HepG2 (cell line): ENCODE measurements at regions not wholly inside any gene's neighbourhood (a gene's known extent, or its start where the extent isn't known, plus 50 kb on each side); places are given as distances from the start of the nearest gene placed in this dataset.

Source experiments
- ATAC-seq: fragments of 200-7000 bp; cut with Tn5 transposase; 3 replicates; pipeline ENCODE4 v1.9.1; 2020; ENCODE audit warnings: mild to moderate bottlenecking, moderate library complexity
- BruUV-seq: library from RNA; stranded (reverse); fragments of 400-500 nt; replicated peaks from 2 replicates; lab custom pipeline; 2021; lab: Mats Ljungman, UMichigan
- CTCF ChIA-PET: fragments of 300-600 bp; formaldehyde crosslinking; extraction: SDS; loops from one replicate; lab custom pipeline; 2021; ENCODE audit warnings: low total read pairs, inconsistent platforms, low intra/inter-chr PET ratio; lab: Yijun Ruan, JAX
- POLR2A ChIA-PET: fragments of 350-600 bp; sonication (Branson Sonifier 250); formaldehyde crosslinking; loops from one replicate; lab custom pipeline; 2020; ENCODE audit warnings: antibody characterized with exemption, inconsistent platforms; lab: Yijun Ruan, JAX
- DNase-seq: peaks from one replicate; pipeline ENCODE4 v3.0.0-alpha.2; 2015; ENCODE audit warnings: low spot score
- FAIRE-seq: peaks from 3 replicates; lab custom pipeline; 2011; peaks lifted over from hg19 to GRCh38; lab: Jason Lieb, UNC
- H2AFZ ChIP-seq: one replicate; pipeline ENCODE4 v1.6.1; 2011; ENCODE audit warnings: low read length, inconsistent platforms
- H3K27ac ChIP-seq: fragments of 300-600 bp; 3 replicates; pipeline ENCODE4 v1.8.0; 2011; ENCODE audit warnings: mixed run types, mild to moderate bottlenecking, mixed read lengths, low read length, inconsistent platforms; ENCODE audit not compliant: insufficient read depth; ENCODE audit errors: extremely low read length
- H3K27me3 ChIP-seq, 2 experiments: fragments of 200-600 bp in 1 of 2; 2 replicates in 1 of 2; 3 replicates in 1 of 2; pipeline versions ENCODE4 v1.6.0 to v1.8.0; 2011; ENCODE audit warnings: low read length in 2 of 2, mild to moderate bottlenecking in 2 of 2, moderate library complexity in 2 of 2, inconsistent platforms in 1 of 2; ENCODE audit not compliant: insufficient read depth in 2 of 2, control insufficient read depth in 1 of 2
- H3K36me3 ChIP-seq, 2 experiments: fragments of 200-600 bp in 1 of 2; replicated peaks in 1 of 2; 2 replicates in 1 of 2; 3 replicates in 1 of 2; pipeline versions ENCODE4 v1.5.1 to v1.8.0; 2011; ENCODE audit warnings: low read length in 2 of 2, inconsistent platforms in 1 of 2; ENCODE audit not compliant: insufficient read depth in 2 of 2, control insufficient read depth in 1 of 2
- H3K4me1 ChIP-seq: 2 replicates; pipeline ENCODE4 v1.5.1; 2012; ENCODE audit warnings: low read length, inconsistent platforms; ENCODE audit not compliant: insufficient read depth
- H3K4me2 ChIP-seq: 2 replicates; pipeline ENCODE4 v1.6.0; 2011; ENCODE audit warnings: low read depth, low read length, inconsistent platforms
- H3K4me3 ChIP-seq, 3 experiments: fragments of 200-600 bp in 1 of 3; sonication (generic), shearing (Covaris generic) in 1 of 3; replicated peaks in 1 of 3; 2 replicates each; pipeline ENCODE4 v1.5.1; 2011 to 2016; ENCODE audit warnings: low read length in 3 of 3, inconsistent platforms in 2 of 3, low read depth in 2 of 3, mild to moderate bottlenecking in 2 of 3, control low read depth in 1 of 3, mixed read lengths in 1 of 3; ENCODE audit not compliant: insufficient read depth in 1 of 3
- H3K79me2 ChIP-seq: one replicate; pipeline ENCODE4 v1.6.1; 2011; ENCODE audit warnings: low read length, inconsistent platforms; ENCODE audit not compliant: insufficient read depth
- H3K9ac ChIP-seq: 2 replicates; pipeline ENCODE4 v1.6.0; 2011; ENCODE audit warnings: mild to moderate bottlenecking, low read depth, low read length, inconsistent platforms; ENCODE audit not compliant: insufficient read depth
- H3K9me3 ChIP-seq: 2 replicates; pipeline ENCODE4 v1.5.1; 2012; ENCODE audit warnings: mild to moderate bottlenecking, low read length
- H4K20me1 ChIP-seq: 2 replicates; pipeline ENCODE4 v1.6.0; 2011; ENCODE audit warnings: inconsistent platforms, mild to moderate bottlenecking, low read length, moderate library complexity; ENCODE audit not compliant: insufficient read depth
- KLF13 ChIP-seq: sonication (generic); formaldehyde crosslinking; IDR thresholded peaks from 2 replicates; pipeline ENCODE4 v1.4.0; 2020; ENCODE audit warnings: mild to moderate bottlenecking, missing genetic modification reagents
- SETDB1 ChIP-seq: sonication (generic); formaldehyde crosslinking; IDR thresholded peaks from 2 replicates; pipeline ENCODE4 v1.5.1; 2020; ENCODE audit warnings: missing genetic modification reagents, mild to moderate bottlenecking, borderline replicate concordance
- SMARCE1 ChIP-seq: fragments of 450-650 bp; IDR thresholded peaks from 2 replicates; pipeline ENCODE4 v1.6.1; 2017; ENCODE audit warnings: borderline replicate concordance
- SRSF4 ChIP-seq: fragments of 200-400 bp; formaldehyde crosslinking; IDR thresholded peaks from one replicate; pipeline ENCODE4 v1.6.1; 2018; ENCODE audit warnings: mild to moderate bottlenecking, low read depth, low read length, moderate library complexity; ENCODE audit not compliant: poor library complexity, severe bottlenecking
- ZNF251 ChIP-seq: sonication (generic); formaldehyde crosslinking; IDR thresholded peaks from 2 replicates; pipeline ENCODE4 v1.9.0; 2021; ENCODE audit warnings: mild to moderate bottlenecking, missing genetic modification reagents
- WGBS: methylation state at CpG from one replicate; pipeline ENCODE4 v1.1.6; 2017; ENCODE audit warnings: low lambda C conversion rate; 5-methylcytosine and 5-hydroxymethylcytosine counted together
- in situ Hi-C: cut with HindIII; loops from 2 replicates; pipeline ENCODE4 v1.10.0; 2017; ENCODE audit warnings: low pct_unique_long_range_greater_than_20kb; ENCODE audit not compliant: extremely low pct_ligation_motif_present
- intact Hi-C: fragments of 100-400 bp; cut with micrococcal nuclease; formaldehyde crosslinking; loops from one replicate; pipeline ENCODE4 v1.10.0; 2022; ENCODE audit not compliant: unreplicated experiment

DNA sequence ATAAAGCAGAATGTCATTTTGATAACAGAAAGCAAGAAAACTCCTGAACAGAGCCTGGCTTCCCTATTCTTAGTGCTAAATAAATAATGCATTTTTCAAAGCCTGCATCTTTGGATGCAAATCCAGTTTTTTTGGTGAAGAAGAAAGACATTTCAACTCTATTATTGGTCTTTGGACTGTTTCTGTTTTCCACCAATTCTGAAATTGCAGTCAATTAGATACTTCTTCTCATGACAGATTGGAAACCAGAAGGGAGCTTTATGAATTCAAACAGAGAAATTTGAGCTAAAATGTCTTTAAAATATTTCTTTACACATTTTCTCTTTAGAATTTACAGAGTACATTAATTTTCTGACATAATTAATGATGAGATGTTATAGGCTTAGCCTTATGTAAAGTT is 189.8 kb downstream of the YTHDC2 start:
- FAIRE-seq, result no peak
- no peak for ATAC-seq
- in situ Hi-C loops, result no loop called here

DNA sequence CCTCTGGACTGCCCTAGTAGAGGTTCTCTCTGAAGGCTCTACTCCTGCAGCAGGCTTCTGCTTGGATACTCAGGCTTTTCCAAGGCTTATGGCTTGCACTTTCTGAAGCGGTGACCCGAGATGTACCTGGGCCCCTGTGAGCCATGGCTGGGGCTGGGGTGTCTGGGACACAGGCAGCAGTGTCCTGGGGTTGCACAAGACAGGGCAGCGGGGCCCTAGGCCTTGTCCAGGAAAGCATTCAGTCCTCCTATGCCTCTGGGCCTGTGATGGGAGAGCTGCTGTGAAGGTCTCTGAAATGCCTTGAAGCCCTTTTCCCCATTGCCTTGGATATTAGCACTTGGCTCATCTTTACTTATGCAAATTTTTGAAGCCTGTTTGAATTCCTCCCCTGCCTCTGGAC is 192.2 kb downstream of the YTHDC2 start:
- FAIRE-seq (no peak), ATAC-seq (no peak), DNase-seq (no peak)
- ChIA-PET POLR2A (no interaction called here), CTCF (no interaction called here)
- Histone ChIP-seq H3K9me3 (peaks cover 46% of the 10 kb centered on the region), H3K9ac (no peak overlapping the region), H2AFZ (no peak overlapping the region), H3K4me3 (no peak overlapping the region), H3K36me3 (no peaks in the 10 kb centered on the region), H3K27ac (no peak overlapping the region), H3K79me2 (no peaks in the 10 kb centered on the region), H4K20me1 (no peaks in the 10 kb centered on the region), H3K27me3 (no peaks in the 10 kb centered on the region; a peak in 1 of 5 replicates), H3K4me2 (no peak overlapping the region), H3K4me1 (no peaks in the 10 kb centered on the region)
- no peak for TF ChIP-seq SMARCE1
- WGBS, result no CpG with 5 or more reads among the region's 3 CpGs
- in situ Hi-C loops (no loop called here), intact Hi-C loops (no loop called here)
- BruUV-seq, result no TSS peak

More for the DNA sequence above, 189.8 kb downstream of the YTHDC2 start:
- POLR2A ChIA-PET, result no interaction called here
- Histone ChIP-seq H3K9me3 (peaks cover 46% of the 10 kb centered on the region), H3K4me2 (no peak overlapping the region), H4K20me1 (no peaks in the 10 kb centered on the region), H3K36me3 (no peaks in the 10 kb centered on the region), H3K27me3 (no peaks in the 10 kb centered on the region; a peak in 1 of 5 replicates), H3K27ac (no peak overlapping the region), H2AFZ (no peak overlapping the region), H3K79me2 (no peaks in the 10 kb centered on the region), H3K4me3 (no peak overlapping the region), H3K9ac (no peak overlapping the region), H3K4me1 (no peaks in the 10 kb centered on the region)
- intact Hi-C loops, result no loop called here
- CTCF ChIA-PET, result no interaction called here
- no TSS peak for BruUV-seq
- no peak for DNase-seq
- TF ChIP-seq ZNF251 (CRISPR knock-in tag), result no peak
- TF ChIP-seq SRSF4, result no peak
- TF ChIP-seq KLF13 (CRISPR knock-in tag), result no peak
- no peak for TF ChIP-seq SETDB1
